HG02642 (cell line): ENCODE measurements at regions not wholly inside any gene's neighbourhood (a gene's known extent, or its start where the extent isn't known, plus 50 kb on each side); places are given as distances from the start of the nearest gene placed in this dataset.
"Not testable (repeated sequence)": the region's sequence is repeated elsewhere in the genome, so short reads cannot be mapped to it uniquely, and the experiment has no call there.

Source experiments
- ATAC-seq: cut with Tn5 transposase; IDR thresholded peaks from one replicate; pipeline ENCODE4 v1.9.1; 2021; ENCODE audit warnings: mild to moderate bottlenecking; ENCODE audit not compliant: unreplicated experiment, poor library complexity

- no peak for ATAC-seq
Observed at GRCh38 chrX:9370893-9371292, 94.0 kb upstream of the TBL1X start.

GRCh38 chrX:9372866-9373265, 92.0 kb upstream of the TBL1X start:
- no peak for ATAC-seq

DNA sequence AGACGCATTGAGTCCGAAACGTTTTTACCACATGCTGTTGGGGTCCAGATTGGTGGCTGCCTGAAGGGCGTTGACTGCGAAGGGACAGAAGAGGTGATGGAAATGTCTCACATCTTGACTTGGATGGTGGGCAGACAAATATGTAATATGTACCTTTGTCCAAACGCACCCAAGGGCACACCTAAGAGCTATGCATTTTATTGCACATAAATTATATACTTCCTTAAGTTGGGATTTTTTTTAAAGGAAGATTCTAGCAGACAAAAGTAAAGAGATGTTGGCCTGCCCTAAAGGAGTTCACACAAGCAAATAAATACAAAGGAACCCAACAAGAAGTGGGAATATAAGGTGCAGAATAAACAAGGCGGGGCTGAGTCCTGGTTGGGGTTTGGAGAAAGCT, 91.1 kb upstream of the TBL1X start:
- ATAC-seq, result no peak

DNA sequence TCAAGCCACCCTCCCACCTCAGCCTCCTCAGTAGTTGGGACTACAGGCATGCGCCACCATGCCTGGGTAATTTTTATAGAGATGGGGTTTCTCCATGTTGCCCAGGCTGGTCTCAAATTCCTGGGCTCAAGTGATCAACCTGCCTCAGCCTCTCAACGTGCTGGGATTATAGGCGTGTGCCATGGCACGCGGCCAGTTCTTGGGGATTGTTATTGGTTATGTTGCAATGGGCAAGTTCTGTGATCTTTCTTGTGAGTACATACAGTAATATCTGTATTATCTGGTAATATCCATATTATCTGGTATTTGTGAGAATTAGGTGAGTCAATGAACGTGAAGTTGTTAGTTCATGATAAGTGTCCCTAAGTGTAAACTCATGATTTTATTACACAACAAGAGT, 90.3 kb upstream of the TBL1X start:
- no peak for ATAC-seq

DNA sequence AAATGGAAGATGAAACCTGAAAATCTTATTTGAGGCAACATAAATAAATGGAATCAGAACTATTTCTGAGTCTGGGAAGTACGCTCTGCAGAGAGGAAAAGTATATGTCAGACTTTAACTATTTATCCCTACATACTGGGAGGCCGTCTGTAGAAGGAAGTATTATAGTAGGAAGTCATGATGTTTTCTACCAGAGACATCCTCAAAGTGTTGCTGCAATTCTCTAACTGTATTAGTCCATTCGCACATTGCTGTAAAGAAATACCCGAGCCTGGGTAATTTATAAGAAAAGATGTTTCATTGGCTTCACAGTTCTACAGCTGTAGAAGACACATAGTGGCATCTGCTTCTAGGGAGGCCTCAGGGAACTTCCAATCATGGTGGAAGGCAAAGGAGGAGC, 88.7 kb upstream of the TBL1X start:
- no peak for ATAC-seq

DNA sequence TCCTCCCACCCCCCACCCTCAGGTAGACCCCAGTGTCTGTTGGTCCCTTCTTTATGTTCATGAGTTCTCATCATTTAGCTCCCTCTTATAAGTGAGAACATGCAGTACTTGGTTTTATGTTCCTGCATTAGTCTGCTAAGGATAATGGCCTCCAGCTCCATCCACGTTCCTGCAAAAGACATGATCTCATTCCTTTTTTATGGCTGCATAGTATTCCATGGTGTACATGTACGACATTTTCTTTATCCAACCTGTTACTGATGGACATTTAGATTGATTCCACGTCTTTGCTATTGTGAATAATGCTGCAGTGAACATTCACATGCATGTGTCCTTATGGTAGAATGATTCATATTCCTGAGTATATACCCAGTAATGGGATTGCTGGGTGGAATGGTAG, 87.6 kb upstream of the TBL1X start:
- ATAC-seq, result not testable (repeated sequence)

- no peak for ATAC-seq
Observed at GRCh38 chrX:9378980-9379696, 85.7 kb upstream of the TBL1X start.

DNA sequence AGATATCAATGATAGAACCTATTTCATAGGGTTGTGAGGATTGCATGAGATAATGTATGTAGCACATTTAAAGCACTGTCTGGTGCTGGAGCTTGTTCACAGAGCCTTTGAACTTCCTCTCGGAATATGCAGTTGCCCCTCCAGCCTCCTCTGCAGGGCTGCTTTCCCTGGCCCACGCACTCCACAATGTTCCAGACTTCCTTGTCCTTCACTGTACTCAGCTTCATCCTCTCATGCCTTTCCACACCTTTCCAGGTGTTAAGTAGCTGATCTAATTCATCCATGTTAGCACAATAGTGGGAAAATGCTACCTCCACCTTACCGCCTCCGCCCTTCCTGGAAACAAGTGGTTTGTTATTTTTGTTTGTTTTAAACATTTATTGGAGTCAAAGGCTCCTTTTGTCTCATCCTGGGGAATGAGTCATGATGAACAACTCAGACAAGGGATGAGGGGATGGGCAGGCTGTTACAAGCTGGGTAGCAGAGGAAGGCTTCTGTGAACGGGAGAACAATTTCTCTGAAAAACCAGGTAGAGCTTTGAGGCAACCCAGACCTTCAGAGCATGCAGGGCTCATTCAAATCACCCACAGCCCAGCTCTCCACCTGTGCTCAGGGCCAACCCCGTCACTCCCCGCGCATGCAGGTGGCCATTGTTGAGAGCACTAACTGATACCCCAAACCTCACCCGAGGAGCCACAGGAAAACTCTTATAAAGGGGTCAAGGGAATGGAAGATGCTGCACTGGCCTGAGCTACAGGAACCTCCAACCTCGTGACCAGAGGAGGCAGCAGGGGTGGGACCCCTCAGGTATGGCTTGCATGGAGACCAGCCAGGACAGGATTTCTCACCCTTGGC, 84.9 kb upstream of the TBL1X start:
- no peak for ATAC-seq

- ATAC-seq, result no peak
Observed at GRCh38 chrX:9383655-9384054, 81.2 kb upstream of the TBL1X start.

DNA sequence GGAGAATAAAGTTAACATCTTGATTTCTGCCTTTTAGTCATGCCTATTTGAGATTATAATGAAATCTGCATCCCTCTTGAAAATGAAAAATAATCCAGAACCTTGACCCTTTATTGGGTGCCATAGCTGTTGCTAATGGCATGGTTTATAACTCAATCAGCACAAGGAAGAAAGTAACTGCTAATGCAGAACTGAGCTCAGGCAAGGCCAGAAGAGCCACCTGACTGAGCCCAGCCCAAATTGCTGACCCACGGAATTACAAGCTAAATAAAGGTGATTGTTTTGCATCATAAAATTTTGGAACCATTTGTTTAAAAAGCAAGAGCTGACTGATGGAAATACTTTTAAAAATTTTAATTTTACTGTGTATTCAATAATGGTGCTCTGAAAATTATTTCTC, 76.4 kb upstream of the TBL1X start:
- ATAC-seq, result no peak

DNA sequence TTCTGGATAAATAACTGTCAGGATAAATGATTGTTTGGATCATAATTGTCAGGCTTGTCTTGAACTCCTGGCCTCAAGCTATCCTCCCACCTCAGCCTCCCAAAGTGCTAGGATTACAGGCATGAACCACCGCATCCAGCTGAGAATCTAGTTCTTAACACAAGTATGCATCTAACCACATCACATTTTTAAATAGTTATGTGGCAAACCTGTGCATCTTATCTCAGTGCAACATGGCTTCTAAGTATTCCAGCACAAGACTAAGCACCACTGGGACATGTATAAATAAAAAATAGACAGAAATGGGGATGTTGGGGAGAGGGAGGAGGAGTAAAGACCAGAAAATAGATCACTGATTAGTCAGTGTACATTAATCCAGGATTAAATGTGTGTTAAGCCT, 74.7 kb upstream of the TBL1X start:
- no peak for ATAC-seq

DNA sequence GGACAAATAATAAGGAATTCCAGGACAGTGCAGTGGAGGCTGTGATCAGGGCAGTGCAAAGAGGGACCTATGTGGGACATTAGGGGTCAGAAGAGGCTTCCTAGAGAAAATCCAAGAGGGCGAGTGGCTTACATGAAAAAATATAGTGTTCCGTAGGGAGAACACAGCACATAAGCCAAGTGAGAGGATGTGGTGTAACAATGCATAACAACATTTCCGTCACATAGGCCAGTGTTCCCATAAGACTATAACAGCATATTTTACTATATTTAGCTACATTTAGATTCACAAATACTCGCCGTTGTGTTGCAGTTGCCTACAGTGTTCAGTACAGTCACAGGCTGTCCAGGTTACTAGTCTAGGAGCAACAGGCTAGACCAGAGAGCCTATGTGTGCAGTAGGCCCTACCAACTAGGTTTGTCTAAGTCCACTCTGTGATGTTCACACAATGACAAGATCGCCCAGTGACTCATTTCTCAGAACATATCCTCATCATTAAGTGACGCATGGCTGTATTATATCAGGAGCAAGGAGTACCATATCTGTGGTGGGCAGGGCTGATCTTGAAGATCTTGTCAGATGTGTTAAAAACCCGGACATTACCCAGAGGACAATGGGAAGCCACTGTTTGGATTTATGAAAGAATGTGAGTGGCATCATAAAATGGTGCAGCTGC, 74.0 kb upstream of the TBL1X start:
- ATAC-seq, result no peak

DNA sequence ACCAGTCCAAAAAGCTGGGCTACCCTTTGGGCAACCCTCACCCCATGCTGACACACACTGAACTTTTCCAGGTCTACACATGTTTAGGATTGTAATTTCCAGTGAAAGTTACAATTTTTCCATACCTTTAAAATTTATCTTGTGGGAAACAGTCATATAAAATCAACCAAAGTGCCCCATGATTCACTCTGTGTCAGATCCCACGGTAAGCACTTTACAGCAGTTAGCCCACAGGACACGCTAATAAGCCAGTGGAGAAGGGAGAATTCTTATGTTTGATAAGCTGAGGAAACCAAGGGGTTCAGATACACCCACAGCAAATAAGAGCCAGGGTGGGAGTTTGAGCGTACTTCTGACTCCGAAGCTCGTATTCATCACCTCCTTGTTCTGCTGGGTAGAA, 72.4 kb upstream of the TBL1X start:
- no peak for ATAC-seq

GRCh38 chrX:9393571-9393970, 71.3 kb upstream of the TBL1X start:
- ATAC-seq, result no peak

GRCh38 chrX:9394212-9394611, 70.6 kb upstream of the TBL1X start:
- ATAC-seq, result no peak

- no peak for ATAC-seq
Observed at GRCh38 chrX:9396930-9397329, 67.9 kb upstream of the TBL1X start.

GRCh38 chrX:9401051-9401450, 63.8 kb upstream of the TBL1X start:
- ATAC-seq, result no peak

DNA sequence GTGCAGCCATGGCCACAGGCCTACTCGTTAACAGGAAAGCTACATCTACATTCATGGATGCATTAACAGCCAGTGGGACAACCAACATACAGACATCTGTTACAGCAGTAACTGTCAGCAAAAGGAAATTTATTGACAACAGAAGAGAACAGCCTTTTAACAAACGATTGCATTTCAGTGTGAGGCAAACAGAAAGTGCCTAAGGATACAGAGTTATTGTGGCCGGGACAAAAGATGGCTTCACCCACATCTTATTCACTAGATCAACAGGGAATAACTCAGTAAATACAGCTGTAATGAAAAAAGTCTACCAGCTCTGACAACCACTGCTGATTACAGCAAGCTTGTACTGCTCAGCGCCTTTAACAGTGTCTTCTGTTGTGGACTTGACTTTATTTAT, 61.5 kb upstream of the TBL1X start:
- no peak for ATAC-seq

DNA sequence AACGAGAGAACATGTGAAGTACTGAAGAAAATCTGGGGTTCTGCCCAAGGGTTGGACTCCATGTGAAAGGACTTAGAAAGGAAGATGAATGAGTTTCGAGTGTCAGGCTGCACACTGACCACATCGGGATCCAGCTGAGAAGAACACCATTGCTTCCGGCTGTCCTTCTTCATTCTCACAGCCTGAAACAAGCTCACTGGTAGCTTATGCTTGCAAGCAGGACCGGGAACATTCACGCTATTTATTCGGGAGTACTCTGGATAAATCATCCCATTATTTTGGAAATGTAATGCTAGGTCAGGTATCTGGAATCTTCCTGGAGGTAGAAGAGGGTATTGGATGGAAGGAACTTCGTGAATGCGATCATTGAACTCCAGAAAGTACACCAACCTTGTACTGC, 59.2 kb upstream of the TBL1X start:
- ATAC-seq, result not testable (repeated sequence)

- not testable (repeated sequence) for ATAC-seq
Observed at GRCh38 chrX:9410889-9411288, 54.0 kb upstream of the TBL1X start.

GRCh38 chrX:9411682-9412081, 53.2 kb upstream of the TBL1X start:
- ATAC-seq, result not testable (repeated sequence)
